Calu3 (cell line): ENCODE measurements at regions not wholly inside any gene's neighbourhood (a gene's known extent, or its start where the extent isn't known, plus 50 kb on each side); places are given as distances from the start of the nearest gene placed in this dataset.

Source experiments
- BruUV-seq: library from RNA; stranded (reverse); fragments of 400-500 nt; replicated peaks from 2 replicates; lab custom pipeline; 2021; lab: Mats Ljungman, UMichigan
- CTCF ChIA-PET: fragments of 300-600 bp; sonication (Branson Sonifier 250); formaldehyde crosslinking; loops from one replicate; lab custom pipeline; 2022; ENCODE audit warnings: antibody characterized with exemption; lab: Charles Lee
- DNase-seq: peaks from one replicate; pipeline ENCODE4 v3.0.0; 2022
- H3K27ac Mint-ChIP-seq: one replicate; pipeline ENCODE4 v1.8.0; 2022; ENCODE audit warnings: mixed read lengths; ENCODE audit not compliant: unreplicated experiment
- H3K27me3 Mint-ChIP-seq: one replicate; pipeline ENCODE4 v1.8.0; 2022; ENCODE audit warnings: mixed read lengths; ENCODE audit not compliant: unreplicated experiment
- H3K36me3 Mint-ChIP-seq: one replicate; pipeline ENCODE4 v1.8.0; 2022; ENCODE audit warnings: mild to moderate bottlenecking, moderate library complexity, mixed read lengths; ENCODE audit not compliant: insufficient read depth, unreplicated experiment
- H3K4me1 Mint-ChIP-seq: one replicate; pipeline ENCODE4 v1.8.0; 2022; ENCODE audit warnings: mild to moderate bottlenecking, low read depth, mixed read lengths; ENCODE audit not compliant: unreplicated experiment
- H3K4me3 Mint-ChIP-seq: one replicate; pipeline ENCODE4 v1.8.0; 2022; ENCODE audit warnings: mild to moderate bottlenecking, low read depth, moderate library complexity, mixed read lengths; ENCODE audit not compliant: unreplicated experiment
- H3K9me3 Mint-ChIP-seq: one replicate; pipeline ENCODE4 v1.8.0; 2022; ENCODE audit warnings: low read depth, mixed read lengths; ENCODE audit not compliant: unreplicated experiment
- CTCF ChIP-seq: fragments of 200-600 bp; IDR thresholded peaks from one replicate; pipeline ENCODE4 v1.8.0; 2022; ENCODE audit warnings: antibody characterized with exemption; ENCODE audit not compliant: unreplicated experiment
- intact Hi-C: fragments of 100-400 bp; cut with micrococcal nuclease; formaldehyde crosslinking; loops from one replicate; pipeline ENCODE4 v1.10.0; 2022; ENCODE audit not compliant: unreplicated experiment

DNA sequence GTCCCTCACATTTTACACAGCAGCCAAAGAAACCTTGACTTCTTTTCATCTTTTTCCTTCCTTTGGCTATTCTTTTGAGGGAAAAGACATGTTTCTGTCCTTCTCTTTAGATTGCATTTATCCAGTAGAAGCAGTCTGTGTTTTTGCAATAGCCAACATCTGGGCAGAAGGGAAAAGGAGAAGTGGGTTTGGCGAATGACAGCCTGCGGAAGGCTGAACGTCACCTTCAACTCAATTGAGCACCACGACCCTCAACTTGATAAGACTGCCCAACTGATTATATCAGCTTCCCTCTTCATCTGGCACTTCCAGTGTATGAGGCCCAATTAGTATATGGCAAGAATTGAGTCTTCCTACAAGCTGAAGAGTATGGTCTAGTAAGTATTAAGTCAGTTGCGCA is 1997.6 kb upstream of the WWC1 start:
- CTCF ChIA-PET: interaction anchor here (0.6 kb wide), 1 partner anchor 1265 kb away, joined by 3 read pairs; no protein-coding TSS in a partner anchor
- H3K4me3 Mint-ChIP-seq: no peak overlapping the region
- H3K36me3 Mint-ChIP-seq: no peaks in the 10 kb centered on the region
- H3K27me3 Mint-ChIP-seq: no peaks in the 10 kb centered on the region
- TF ChIP-seq CTCF: no peak
- intact Hi-C loops: no loop called here
- BruUV-seq: no TSS peak
- no peaks in the 10 kb centered on the region for H3K4me1 Mint-ChIP-seq
- H3K9me3 Mint-ChIP-seq: peaks cover 10% of the 10 kb centered on the region
- DNase-seq: no peak
- no peak overlapping the region for H3K27ac Mint-ChIP-seq

GRCh38 chr5:166302166-166302565 is 1989.3 kb upstream of the WWC1 start:
- no peak for TF ChIP-seq CTCF
- no peaks in the 10 kb centered on the region for H3K4me1 Mint-ChIP-seq
- H3K27me3 Mint-ChIP-seq: no peaks in the 10 kb centered on the region
- DNase-seq: no peak
- no peak overlapping the region for H3K4me3 Mint-ChIP-seq
- intact Hi-C loops: no loop called here
- no TSS peak for BruUV-seq
- CTCF ChIA-PET: interaction anchor here (0.6 kb wide), 1 partner anchor 8 kb away, joined by 4 read pairs; no protein-coding TSS in a partner anchor
- no peak overlapping the region for H3K27ac Mint-ChIP-seq
- no peaks in the 10 kb centered on the region for H3K36me3 Mint-ChIP-seq
- peaks cover 12% of the 10 kb centered on the region for H3K9me3 Mint-ChIP-seq

DNA sequence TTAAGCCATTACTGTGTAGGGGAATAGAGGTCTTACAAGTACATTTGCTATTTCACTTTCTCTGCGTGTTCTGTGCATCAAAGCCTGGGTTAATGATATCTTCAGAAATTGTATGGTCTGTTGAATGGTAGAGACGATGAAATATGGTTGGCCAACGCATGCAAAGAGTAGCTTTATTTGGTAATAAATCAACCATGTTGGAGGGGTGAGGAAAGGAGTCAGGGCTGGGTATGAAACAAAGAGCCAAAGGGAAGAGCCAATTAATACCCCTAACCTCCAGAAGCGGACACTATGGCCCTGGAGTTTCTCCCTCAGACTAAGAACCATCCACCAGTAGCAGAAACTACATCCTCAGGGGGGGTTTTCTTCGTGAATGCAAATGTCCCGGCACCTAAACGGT is 1974.0 kb upstream of the WWC1 start:
- CTCF ChIA-PET: interaction anchor here (1.2 kb wide), 1 partner anchor 31 kb away, joined by 3 read pairs; no protein-coding TSS in a partner anchor
- Mint-ChIP-seq H3K36me3 (no peaks in the 10 kb centered on the region), H3K27ac (no peak overlapping the region), H3K9me3 (peaks cover 4% of the 10 kb centered on the region), H3K27me3 (no peaks in the 10 kb centered on the region), H3K4me3 (no peak overlapping the region), H3K4me1 (no peaks in the 10 kb centered on the region)
- no TSS peak for BruUV-seq
- DNase-seq: no peak
- intact Hi-C loops: no loop called here
- no peak for TF ChIP-seq CTCF

- Mint-ChIP-seq H3K9me3 (peaks cover 4% of the 10 kb centered on the region), H3K27ac (no peak overlapping the region), H3K27me3 (no peaks in the 10 kb centered on the region), H3K4me1 (no peaks in the 10 kb centered on the region), H3K36me3 (no peaks in the 10 kb centered on the region), H3K4me3 (no peak overlapping the region)
- TF ChIP-seq CTCF: no peak
- no peak for DNase-seq
- CTCF ChIA-PET: interaction anchor here (1.0 kb wide), 1 partner anchor 14 kb away, joined by 3 read pairs; no protein-coding TSS in a partner anchor
- BruUV-seq: no TSS peak
- intact Hi-C loops: no loop called here
Observed at GRCh38 chr5:166320920-166321480, 1970.4 kb upstream of the WWC1 start.
